Neuronal stem cell (in vitro differentiated cells): ENCODE measurements at regions not wholly inside any gene's neighbourhood (a gene's known extent, or its start where the extent isn't known, plus 50 kb on each side); places are given as distances from the start of the nearest gene placed in this dataset.

Experiments used
- DNase-seq: peaks from one replicate; pipeline ENCODE4 v3.0.0-alpha.2; 2013; ENCODE audit warnings: low spot score
- H2AFZ ChIP-seq: one replicate; pipeline ENCODE4 v1.6.1; 2013; ENCODE audit warnings: mild to moderate bottlenecking, low read length, inconsistent platforms
- H2AK5ac ChIP-seq: 2 replicates; pipeline ENCODE4 v1.6.1; 2013; ENCODE audit warnings: low read depth, mild to moderate bottlenecking, inconsistent platforms, low read length, moderate library complexity, mixed read lengths
- H2BK120ac ChIP-seq: 2 replicates; pipeline ENCODE4 v1.6.1; 2013; ENCODE audit warnings: low read depth, mild to moderate bottlenecking, inconsistent platforms, low read length, moderate library complexity, mixed read lengths
- H2BK12ac ChIP-seq: one replicate; pipeline ENCODE4 v1.6.1; 2013; ENCODE audit warnings: low read length, inconsistent platforms
- H2BK15ac ChIP-seq: 2 replicates; pipeline ENCODE4 v1.6.1; 2013; ENCODE audit warnings: mild to moderate bottlenecking, low read length, inconsistent platforms, mixed read lengths
- H2BK5ac ChIP-seq: one replicate; pipeline ENCODE4 v1.6.1; 2013; ENCODE audit warnings: inconsistent platforms, mild to moderate bottlenecking, low read length, moderate library complexity
- H3K14ac ChIP-seq: one replicate; pipeline ENCODE4 v1.6.1; 2013; ENCODE audit warnings: low read length, inconsistent platforms
- H3K18ac ChIP-seq: 2 replicates; pipeline ENCODE4 v1.6.1; 2013; ENCODE audit warnings: low read length, inconsistent platforms
- H3K23ac ChIP-seq: 2 replicates; pipeline ENCODE4 v1.6.1; 2013; ENCODE audit warnings: low read depth, mild to moderate bottlenecking, mixed read lengths, low read length, inconsistent platforms; ENCODE audit not compliant: poor library complexity
- H3K27ac ChIP-seq: replicated peaks from 3 replicates; pipeline ENCODE4 v1.5.1; 2013; ENCODE audit warnings: low read length, inconsistent platforms
- H3K27me3 ChIP-seq, 3 experiments: 2 replicates each; pipeline ENCODE4 v1.6.1; 2013; ENCODE audit warnings: low read length in 3 of 3, mild to moderate bottlenecking in 2 of 3, inconsistent platforms in 1 of 3, low read depth in 1 of 3, mixed read lengths in 1 of 3, moderate library complexity in 1 of 3; ENCODE audit not compliant: control insufficient read depth in 3 of 3, insufficient read depth in 3 of 3
- H3K36me3 ChIP-seq, 2 donors: replicated peaks in 1 of 2; 2 replicates each; pipeline ENCODE4 v1.6.1; 2013; ENCODE audit warnings: low read length in 2 of 2; ENCODE audit not compliant: control insufficient read depth in 2 of 2, insufficient read depth in 2 of 2
- H3K4ac ChIP-seq: 2 replicates; pipeline ENCODE4 v1.6.1; 2013; ENCODE audit warnings: inconsistent platforms, mild to moderate bottlenecking, low read length, moderate library complexity
- H3K4me1 ChIP-seq, 2 donors: 1 replicate in 1 of 2; 2 replicates in 1 of 2; pipeline ENCODE4 v1.6.1; 2013; ENCODE audit warnings: low read length in 2 of 2, low read depth in 1 of 2; ENCODE audit not compliant: control insufficient read depth in 2 of 2, insufficient read depth in 1 of 2
- H3K4me2 ChIP-seq: one replicate; pipeline ENCODE4 v1.6.1; 2013; ENCODE audit warnings: mild to moderate bottlenecking, low read length, inconsistent platforms; ENCODE audit not compliant: insufficient read depth, poor library complexity, severe bottlenecking
- H3K4me3 ChIP-seq, 2 donors: 2 replicates each; pipeline ENCODE4 v1.5.1; 2013; ENCODE audit warnings: low read length in 2 of 2, mild to moderate bottlenecking in 2 of 2, inconsistent platforms in 1 of 2, moderate library complexity in 1 of 2
- H3K79me1 ChIP-seq: one replicate; pipeline ENCODE4 v1.6.1; 2013; ENCODE audit warnings: low read depth, mild to moderate bottlenecking, inconsistent platforms, low read length, moderate library complexity
- H3K9ac ChIP-seq: one replicate; pipeline ENCODE4 v1.6.1; 2013; ENCODE audit warnings: mild to moderate bottlenecking, low read depth, low read length, inconsistent platforms; ENCODE audit not compliant: poor library complexity
- H3K9me3 ChIP-seq, 2 donors: replicated peaks in 1 of 2; 2 replicates each; pipeline versions ENCODE3 to v1.6.1; 2013; ENCODE audit warnings: low read length in 2 of 2, mild to moderate bottlenecking in 2 of 2, inconsistent platforms in 1 of 2, low read depth in 1 of 2, mixed read lengths in 1 of 2, moderate library complexity in 1 of 2; ENCODE audit not compliant: control insufficient read depth in 2 of 2, insufficient read depth in 1 of 2
- H4K8ac ChIP-seq: one replicate; pipeline ENCODE4 v1.6.1; 2013; ENCODE audit warnings: low read depth, mild to moderate bottlenecking, inconsistent platforms, low read length, moderate library complexity
- H4K91ac ChIP-seq: one replicate; pipeline ENCODE4 v1.6.1; 2013; ENCODE audit warnings: low read length, low read depth, mild to moderate bottlenecking, inconsistent platforms; ENCODE audit not compliant: poor library complexity
- WGBS, 2 donors: extraction: QIAGEN DNeasy Blood & Tissue Kit; methylation state at CpG; one replicate each; pipeline ENCODE4 v1.1.7; 2013; ENCODE audit warnings: missing lambda C conversion rate in 2 of 2, mixed read lengths in 1 of 2; ENCODE audit not compliant: insufficient read length in 2 of 2, insufficient replicate concordance in 1 of 2; ENCODE audit errors: extremely low coverage in 2 of 2; 5-methylcytosine and 5-hydroxymethylcytosine counted together

DNA sequence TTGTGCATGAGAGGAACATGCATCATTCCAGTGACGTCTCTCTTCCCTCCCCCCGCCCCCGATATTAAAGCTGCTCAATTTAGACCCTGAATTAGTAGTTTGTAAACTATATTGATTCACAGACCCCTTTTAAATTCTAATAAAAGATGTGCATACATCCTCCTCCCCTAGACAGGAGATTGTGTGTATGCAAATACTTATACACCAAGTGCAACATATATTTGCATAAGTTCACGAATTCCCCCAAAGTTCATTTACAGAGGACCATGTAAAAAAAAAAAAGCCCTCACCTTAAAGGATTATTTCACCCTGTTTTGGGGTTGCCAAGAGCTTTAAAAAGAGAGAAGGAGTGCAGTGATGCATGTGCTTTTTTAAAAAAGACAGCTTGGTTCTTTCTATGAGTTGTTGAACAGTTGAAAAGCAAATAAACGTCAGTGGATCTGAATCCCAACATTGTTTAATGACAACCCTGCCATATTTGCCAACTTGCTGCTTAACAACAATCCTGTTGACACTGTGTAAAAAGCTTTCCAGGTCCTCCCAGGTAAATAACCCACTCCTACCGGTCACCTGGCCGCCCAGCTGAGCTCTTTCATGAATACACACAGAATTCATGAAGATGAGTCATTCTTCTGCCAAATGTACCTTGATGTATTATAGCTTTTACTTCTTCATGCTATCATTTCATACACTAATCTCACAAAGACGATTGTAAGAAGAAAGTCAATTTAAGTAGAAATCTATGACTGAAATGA is 211.5 kb downstream of the IKZF2 start:
- DNase-seq = no peak
- no CpG with 5 or more reads among the region's 8 CpGs for WGBS, 2 donors
- Histone ChIP-seq H3K27ac (no peak overlapping the region), H3K4me1 (peaks cover 11 to 14% of the 10 kb centered on the region in 2 donors), H3K23ac (no peak overlapping the region), H3K27me3 (no peaks in the 10 kb centered on the region), H3K14ac (no peak overlapping the region), H2BK12ac (no peak overlapping the region), H2AFZ (no peak overlapping the region), H3K79me1 (no peaks in the 10 kb centered on the region), H4K8ac (no peak overlapping the region), H3K4me2 (no peak overlapping the region), H3K9ac (no peak overlapping the region), H2BK5ac (no peak overlapping the region), H3K18ac (no peak overlapping the region), H3K4ac (no peak overlapping the region), H3K36me3 (no peaks in the 10 kb centered on the region), H2AK5ac (no peak overlapping the region), H2BK120ac (no peak overlapping the region), H4K91ac (no peak overlapping the region), H3K9me3 (no peaks in the 10 kb centered on the region), H3K4me3 (no peak overlapping the region), H2BK15ac (no peak overlapping the region)

DNA sequence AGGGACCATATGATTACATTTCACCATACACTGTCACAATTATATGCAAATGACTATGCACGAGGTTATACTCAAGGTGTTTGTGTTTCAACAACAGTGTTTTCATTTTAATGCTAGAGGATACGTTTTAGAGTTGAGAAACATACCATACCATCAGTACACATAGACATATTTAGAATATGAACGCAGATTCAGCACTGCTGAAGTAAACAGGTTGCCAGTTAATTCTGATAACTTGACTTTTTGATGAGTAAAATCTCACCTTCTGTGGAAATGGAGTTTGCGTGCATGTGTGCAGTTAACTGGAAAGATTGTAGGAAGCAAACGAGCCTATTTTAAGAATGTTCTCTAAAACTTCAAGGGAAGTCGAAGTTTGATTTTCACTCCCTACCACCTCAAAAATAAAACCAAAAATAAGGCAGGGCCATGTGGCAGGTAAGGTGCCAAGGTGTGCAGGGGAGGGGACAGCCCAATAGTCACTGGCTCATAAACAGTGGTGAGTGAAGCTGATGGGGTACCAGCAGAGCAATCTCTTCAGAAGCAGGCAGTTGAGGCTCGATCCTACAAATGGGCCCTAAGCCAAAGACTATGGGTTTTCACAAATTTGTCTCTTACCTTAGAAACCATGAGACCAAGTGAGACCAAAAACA is 213.1 kb downstream of the IKZF2 start:
- H2BK120ac ChIP-seq = no peak overlapping the region
- H3K4me3 ChIP-seq = no peak overlapping the region
- H3K18ac ChIP-seq = no peak overlapping the region
- H2AFZ ChIP-seq = no peak overlapping the region
- H3K27me3 ChIP-seq = no peaks in the 10 kb centered on the region
- no peak overlapping the region for H3K14ac ChIP-seq
- H2BK15ac ChIP-seq = no peak overlapping the region
- no peak overlapping the region for H4K91ac ChIP-seq
- H2AK5ac ChIP-seq = no peak overlapping the region
- H3K4me1 ChIP-seq = peaks cover 11 to 14% of the 10 kb centered on the region in 2 donors
- H4K8ac ChIP-seq = no peak overlapping the region
- H3K4me2 ChIP-seq = no peak overlapping the region
- no peaks in the 10 kb centered on the region for H3K36me3 ChIP-seq
- H3K4ac ChIP-seq = no peak overlapping the region
- H3K27ac ChIP-seq = no peak overlapping the region
- no peak overlapping the region for H2BK12ac ChIP-seq
- no peaks in the 10 kb centered on the region for H3K9me3 ChIP-seq
- no CpG with 5 or more reads among the region's 7 CpGs for WGBS, 2 donors
- H3K9ac ChIP-seq = no peak overlapping the region
- DNase-seq = no peak
- H2BK5ac ChIP-seq = no peak overlapping the region
- H3K23ac ChIP-seq = no peak overlapping the region
- no peaks in the 10 kb centered on the region for H3K79me1 ChIP-seq

DNA sequence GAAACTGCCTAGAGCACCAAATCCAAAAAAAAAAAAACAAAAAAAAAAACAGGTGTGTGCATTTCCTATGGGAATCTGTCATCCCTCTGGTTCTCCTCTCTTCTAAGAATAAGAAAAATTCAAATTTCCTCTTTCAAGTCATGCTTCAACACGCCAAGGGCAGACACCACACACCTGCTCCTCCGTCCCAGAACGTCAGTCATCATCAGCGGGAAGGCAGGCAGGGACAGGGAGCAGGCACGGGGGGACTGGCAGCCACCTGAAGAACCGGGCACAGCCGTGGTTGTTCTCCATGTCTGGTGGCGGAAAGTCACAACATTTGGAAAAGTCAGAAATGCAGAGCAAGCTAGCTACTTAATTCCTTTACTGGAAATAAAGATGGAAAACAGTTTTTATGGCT is 214.8 kb downstream of the IKZF2 start:
- Histone ChIP-seq H2BK120ac (no peak overlapping the region), H2AK5ac (no peak overlapping the region), H3K14ac (no peak overlapping the region), H3K27me3 (no peaks in the 10 kb centered on the region), H4K91ac (no peak overlapping the region), H3K79me1 (no peaks in the 10 kb centered on the region), H2BK15ac (no peak overlapping the region), H3K4ac (no peak overlapping the region), H3K36me3 (no peaks in the 10 kb centered on the region), H3K4me2 (no peak overlapping the region), H3K4me1 (peaks cover 11 to 14% of the 10 kb centered on the region in 2 donors), H2BK5ac (no peak overlapping the region), H3K9me3 (no peaks in the 10 kb centered on the region), H2AFZ (no peak overlapping the region), H3K27ac (no peak overlapping the region), H3K23ac (no peak overlapping the region), H4K8ac (no peak overlapping the region), H2BK12ac (no peak overlapping the region), H3K18ac (peak overlapping the region; percentile 81), H3K4me3 (no peak overlapping the region), H3K9ac (no peak overlapping the region)
- DNase-seq = no peak
- WGBS, 2 donors = no CpG with 5 or more reads among the region's 8 CpGs

DNA sequence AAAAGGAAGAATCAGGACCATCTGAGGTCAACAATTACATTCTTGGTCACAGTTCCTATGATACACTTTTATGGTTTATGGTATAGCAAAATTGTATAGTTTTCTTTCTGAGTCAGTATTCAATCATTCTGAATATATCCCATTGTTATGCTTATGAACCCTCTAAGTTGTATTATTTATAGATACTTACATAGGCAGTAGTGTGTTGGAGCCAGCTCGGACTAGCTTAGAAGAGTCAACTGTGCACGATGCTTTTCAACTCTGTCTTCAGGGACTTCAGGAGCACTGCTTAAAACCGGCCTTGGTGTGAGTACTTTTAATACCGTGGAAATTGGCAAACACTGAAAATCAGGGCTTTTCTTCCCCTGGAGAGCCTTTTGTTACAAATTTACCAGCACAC is 215.7 kb downstream of the IKZF2 start:
- H3K4me3 ChIP-seq = no peak overlapping the region
- H3K18ac ChIP-seq = no peak overlapping the region
- no peak overlapping the region for H2BK12ac ChIP-seq
- no peaks in the 10 kb centered on the region for H3K79me1 ChIP-seq
- no peaks in the 10 kb centered on the region for H3K27me3 ChIP-seq
- H3K27ac ChIP-seq = no peak overlapping the region
- H2BK120ac ChIP-seq = no peak overlapping the region
- no CpG with 5 or more reads among the region's 4 CpGs for WGBS, 2 donors
- H2AFZ ChIP-seq = peak overlapping the region; percentile 38
- H3K4me2 ChIP-seq = no peak overlapping the region
- no peak overlapping the region for H4K8ac ChIP-seq
- no peak overlapping the region for H3K4ac ChIP-seq
- peaks cover 5 to 8% of the 10 kb centered on the region in 2 donors for H3K4me1 ChIP-seq
- no peak overlapping the region for H2AK5ac ChIP-seq
- H3K23ac ChIP-seq = no peak overlapping the region
- H3K36me3 ChIP-seq = no peaks in the 10 kb centered on the region
- H3K9ac ChIP-seq = no peak overlapping the region
- DNase-seq = no peak
- H4K91ac ChIP-seq = no peak overlapping the region
- no peak overlapping the region for H2BK15ac ChIP-seq
- no peak overlapping the region for H3K14ac ChIP-seq
- H2BK5ac ChIP-seq = no peak overlapping the region
- H3K9me3 ChIP-seq = no peaks in the 10 kb centered on the region
